Activated T-cell treated with anti-CD3 and anti-CD28 coated beads for 24 hours (primary cell): ENCODE measurements at regions not wholly inside any gene's neighbourhood (a gene's known extent, or its start where the extent isn't known, plus 50 kb on each side); places are given as distances from the start of the nearest gene placed in this dataset.
"Not testable (repeated sequence)": the region's sequence is repeated elsewhere in the genome, so short reads cannot be mapped to it uniquely, and the experiment has no call there.

Experiments
- DNase-seq: peaks from one replicate; pipeline ENCODE4 v3.0.0-alpha.2; 2020; ENCODE audit warnings: low read depth

- DNase-seq: no peak
These were observed 102.6 kb upstream of the TLE4 start for GRCh38 chr9:79469164-79469563.

DNA sequence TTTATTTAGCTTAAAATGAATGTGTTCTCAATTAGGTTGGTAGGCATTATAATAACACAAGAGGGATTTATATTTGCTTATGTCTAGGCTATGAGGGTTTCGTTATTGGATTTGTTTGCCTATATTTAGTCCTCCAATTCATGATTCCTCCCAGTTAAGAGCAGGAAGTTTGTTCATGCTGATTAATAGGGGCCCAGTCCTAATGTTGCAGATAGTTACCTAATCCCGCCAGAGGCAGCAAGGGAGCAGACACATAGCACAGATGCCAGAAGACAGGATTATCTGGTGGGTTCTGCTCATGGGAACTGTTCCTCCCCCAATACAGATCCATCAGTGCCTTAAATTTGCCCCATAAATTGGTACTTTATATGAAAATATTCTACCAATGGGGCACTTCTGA is 100.8 kb upstream of the TLE4 start:
- no peak for DNase-seq

GRCh38 chr9:79471580-79472543 is 99.9 kb upstream of the TLE4 start:
- no peak for DNase-seq

DNA sequence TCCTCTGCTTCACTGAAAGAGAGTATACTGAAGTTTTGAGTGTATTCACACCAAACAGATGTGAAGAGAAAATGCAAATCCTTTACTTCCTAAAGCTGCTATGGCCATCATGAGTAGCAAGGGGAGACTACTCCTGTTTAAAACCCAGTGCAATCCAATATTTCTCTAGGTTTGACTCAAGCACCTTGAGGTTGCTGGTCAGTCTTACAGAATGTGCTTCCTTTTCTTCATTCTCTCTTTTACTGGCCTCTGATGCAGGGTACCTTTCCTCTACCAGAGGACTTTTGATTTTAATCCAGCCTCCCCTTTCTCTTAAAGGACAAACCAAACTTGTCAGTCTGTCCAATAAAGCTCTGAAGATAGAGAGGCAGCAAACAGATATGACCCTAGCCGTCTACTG is 98.1 kb upstream of the TLE4 start:
- DNase-seq: no peak

DNA sequence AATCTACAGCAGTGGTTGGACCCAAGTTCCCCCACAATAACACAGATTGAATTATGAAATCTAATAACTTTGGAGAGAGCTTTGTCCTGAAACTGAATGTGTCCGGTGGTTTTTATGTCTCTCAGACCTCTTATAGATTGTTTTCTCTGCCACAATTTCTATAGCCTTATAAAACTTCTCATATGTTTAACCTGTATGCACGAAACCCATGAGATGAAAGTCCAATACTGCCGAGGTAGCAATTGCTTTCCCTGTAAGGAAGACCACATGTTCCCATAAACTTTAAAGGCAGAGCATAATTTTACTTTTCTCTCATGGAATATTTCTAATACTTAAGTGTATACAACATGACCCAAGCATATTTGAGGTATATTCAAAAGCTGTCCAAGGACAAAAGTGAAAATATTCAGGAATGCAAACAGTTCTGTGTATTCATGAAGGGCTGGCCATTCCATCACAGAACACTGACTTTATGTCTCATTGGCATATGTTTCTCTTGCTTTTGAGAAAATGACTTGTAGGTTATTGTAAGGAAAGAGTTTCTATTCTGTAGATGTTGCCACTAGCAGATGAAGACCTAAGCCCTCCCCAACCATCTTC is 94.4 kb upstream of the TLE4 start:
- DNase-seq: no peak

- peak; percentile 2 for DNase-seq
These were observed 93.6 kb upstream of the TLE4 start for GRCh38 chr9:79477955-79478771.

DNA sequence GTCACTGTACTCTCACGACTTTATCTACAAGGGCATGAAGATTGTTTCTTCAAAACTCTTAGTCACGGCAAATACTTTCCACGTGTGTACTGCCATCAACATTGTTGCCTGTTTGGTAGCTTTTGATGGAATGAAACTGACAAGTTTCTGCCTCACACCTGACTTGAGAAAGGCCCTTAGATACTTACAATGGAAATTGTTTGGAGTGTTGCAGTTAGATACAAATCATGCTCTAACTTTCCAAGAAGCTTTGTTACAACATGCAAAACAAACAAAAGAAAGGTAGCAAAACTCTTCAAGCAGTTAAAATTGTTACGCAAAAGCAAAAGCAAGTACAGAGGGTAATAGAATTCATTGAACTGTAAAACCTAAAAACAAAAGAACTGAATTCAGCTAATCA is 91.1 kb upstream of the TLE4 start:
- DNase-seq: no peak

- no peak for DNase-seq
These were observed 89.8 kb upstream of the TLE4 start for GRCh38 chr9:79481846-79482477.

DNA sequence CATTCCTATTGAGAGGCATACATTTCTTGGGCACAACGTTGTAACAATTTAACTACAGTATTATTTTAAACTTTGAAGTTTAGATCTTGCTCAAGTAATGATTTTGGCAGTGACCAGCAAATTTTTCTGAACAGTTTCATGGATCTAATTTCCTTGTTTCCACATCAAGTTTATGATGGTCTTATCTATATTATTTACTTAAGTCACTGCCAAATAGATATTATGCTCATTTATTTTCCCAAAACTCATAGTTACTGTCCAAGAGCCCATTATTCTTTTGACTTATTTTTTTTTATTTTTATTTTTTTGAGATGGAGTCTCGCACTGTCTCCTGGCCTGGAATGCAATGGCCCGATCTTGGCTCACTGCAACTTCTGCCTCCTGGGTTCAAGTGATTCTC is 86.5 kb upstream of the TLE4 start:
- DNase-seq: no peak

DNA sequence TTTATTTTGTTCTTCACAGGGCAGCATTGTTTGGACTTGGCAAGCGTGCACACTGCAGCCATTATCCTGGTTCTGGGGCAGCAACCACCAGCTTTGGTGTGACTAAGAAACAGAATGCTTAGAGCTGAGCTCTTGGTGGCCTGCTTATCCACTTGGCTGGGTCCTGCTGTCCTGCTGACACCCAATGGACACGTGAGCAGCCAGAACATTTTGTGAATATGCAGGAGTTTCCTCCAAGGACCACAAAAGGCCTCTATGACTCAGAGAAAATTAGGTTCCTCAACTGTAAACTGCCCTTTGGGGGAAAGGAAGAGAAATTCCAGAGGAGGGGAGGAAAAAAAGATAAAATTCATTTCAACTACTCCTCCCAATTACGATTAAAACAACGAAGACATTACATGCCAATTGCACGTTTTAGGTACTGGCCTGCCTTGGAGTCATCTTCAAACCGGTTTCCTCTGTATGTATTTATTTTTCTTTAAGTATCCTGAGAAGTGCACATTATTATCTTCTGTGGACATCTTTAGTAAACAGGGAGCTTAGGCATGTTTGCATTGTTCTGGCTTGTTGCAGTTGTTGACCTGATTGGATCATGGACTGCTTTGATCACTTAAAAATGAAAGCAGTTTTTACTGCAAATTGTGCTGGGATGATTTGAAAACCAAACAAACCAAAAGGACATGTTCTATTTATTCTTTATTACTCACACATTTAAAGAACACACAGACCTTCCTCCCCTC is 82.3 kb upstream of the TLE4 start:
- DNase-seq: no peak

DNA sequence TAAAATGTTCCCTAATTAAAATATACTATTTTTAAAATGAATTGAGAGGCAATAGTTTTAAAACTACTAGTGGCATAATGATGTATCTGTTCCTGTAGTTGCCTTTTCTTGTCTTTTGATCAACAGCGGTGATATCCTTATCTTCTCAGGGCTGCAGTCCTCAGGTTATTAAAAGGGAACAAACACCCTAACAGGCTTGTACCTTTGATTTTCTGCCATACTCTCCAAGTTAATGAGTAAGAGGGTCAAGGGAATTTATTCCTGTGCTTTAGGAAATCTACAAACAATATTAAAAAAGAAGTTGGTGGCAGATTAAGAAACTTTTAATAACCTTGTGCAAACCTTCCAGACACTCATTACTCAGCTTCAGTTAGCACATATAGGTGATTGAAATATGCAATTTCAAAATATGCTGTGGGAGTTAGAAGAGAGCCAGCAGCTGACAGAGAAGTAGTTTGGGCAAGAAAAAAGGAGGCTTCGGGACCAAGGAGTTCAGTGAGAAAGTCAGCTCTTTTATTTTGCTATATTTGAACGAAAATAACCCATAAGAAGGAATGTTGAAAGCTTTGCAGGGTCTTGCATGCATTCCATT is 81.0 kb upstream of the TLE4 start:
- DNase-seq: no peak

- DNase-seq: no peak
These were observed 79.4 kb upstream of the TLE4 start for GRCh38 chr9:79492092-79493009.

DNA sequence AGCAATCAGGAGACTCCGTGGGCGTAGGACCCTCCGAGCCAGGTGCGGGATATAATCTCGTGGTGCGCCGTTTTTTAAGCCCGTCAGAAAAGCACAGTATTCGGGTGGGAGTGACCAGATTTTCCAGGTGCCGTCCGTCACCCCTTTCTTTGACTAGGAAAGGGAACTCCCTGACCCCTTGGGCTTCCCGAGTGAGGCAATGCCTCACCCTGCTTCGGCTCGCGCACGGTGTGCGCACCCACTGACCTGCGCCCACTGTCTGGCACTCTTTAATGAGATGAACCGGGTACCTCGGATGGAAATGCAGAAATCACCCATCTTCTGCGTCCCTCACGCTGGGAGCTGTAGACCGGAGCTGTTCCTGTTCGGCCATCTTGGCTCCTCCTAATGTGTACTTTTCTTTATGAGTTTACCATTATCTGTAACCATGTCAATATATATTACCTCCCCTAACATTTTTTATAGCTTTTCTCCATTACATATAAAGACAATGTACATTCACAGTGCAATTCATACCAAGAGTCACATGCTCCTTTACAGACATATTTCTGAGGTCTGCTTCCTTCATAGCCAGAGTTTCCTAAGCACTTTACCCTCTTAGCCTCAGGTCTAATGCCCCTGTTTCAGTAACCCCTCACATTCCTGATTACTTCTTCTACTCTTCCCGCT is 71.4 kb upstream of the TLE4 start:
- DNase-seq: not testable (repeated sequence)

- no peak for DNase-seq
These were observed 70.2 kb upstream of the TLE4 start for GRCh38 chr9:79501546-79501945.

- no peak for DNase-seq
These were observed 64.0 kb upstream of the TLE4 start for GRCh38 chr9:79507801-79508200.

DNA sequence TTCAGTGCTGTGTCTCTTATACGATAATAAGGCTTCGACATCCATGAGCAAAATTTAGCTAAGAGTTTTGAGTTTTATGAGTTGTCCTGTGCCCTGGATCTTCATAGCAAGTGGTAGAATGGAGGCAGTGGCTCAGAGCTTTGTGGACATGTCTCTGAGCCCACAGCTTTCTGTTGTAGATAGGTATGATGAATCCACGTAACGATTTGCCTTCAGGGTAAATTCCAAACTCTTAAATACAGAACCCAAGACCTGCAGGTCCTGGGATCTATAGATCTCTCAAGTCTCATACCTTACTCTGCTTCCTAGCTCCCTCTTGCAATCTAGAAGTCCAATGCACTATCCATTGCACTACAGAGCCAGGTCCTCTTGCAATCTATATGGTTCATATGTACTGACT is 59.5 kb upstream of the TLE4 start:
- no peak for DNase-seq
